Fibroblast of lung (primary cell): ENCODE measurements at regions not wholly inside any gene's neighbourhood (a gene's known extent, or its start where the extent isn't known, plus 50 kb on each side); places are given as distances from the start of the nearest gene placed in this dataset.

Experiments
- DNase-seq, 2 donors: peaks; one replicate each; pipeline versions ENCODE4 v3.0.0 to v3.0.0-alpha.2; 2010; ENCODE audit warnings: low read depth in 2 of 2
- H2AFZ ChIP-seq: 2 replicates; pipeline ENCODE4 v1.5.1; 2012; ENCODE audit warnings: low read length, control low read depth, inconsistent platforms
- H3K27ac ChIP-seq: 2 replicates; pipeline ENCODE4 v1.5.1; 2011; ENCODE audit warnings: low read length, control low read depth; ENCODE audit not compliant: insufficient read depth
- H3K27me3 ChIP-seq: 2 replicates; pipeline ENCODE4 v1.5.1; 2011; ENCODE audit warnings: mild to moderate bottlenecking, low read length; ENCODE audit not compliant: control insufficient read depth, insufficient read depth
- H3K36me3 ChIP-seq: 2 replicates; pipeline ENCODE4 v1.5.1; 2011; ENCODE audit warnings: low read length; ENCODE audit not compliant: control insufficient read depth, insufficient read depth
- H3K4me1 ChIP-seq: 2 replicates; pipeline ENCODE4 v1.5.1; 2011; ENCODE audit warnings: low read length; ENCODE audit not compliant: control insufficient read depth, insufficient read depth; ENCODE audit errors: extremely low read depth
- H3K4me2 ChIP-seq: 2 replicates; pipeline ENCODE4 v1.5.1; 2011; ENCODE audit warnings: low read length, control low read depth; ENCODE audit not compliant: insufficient read depth; ENCODE audit errors: extremely low read depth
- H3K4me3 ChIP-seq, 4 experiments: fragments of 200-600 bp in 1 of 4; sonication (generic) in 1 of 4; replicated peaks in 1 of 4; 2 replicates each; pipeline ENCODE4 v1.5.1; 2011 to 2016; ENCODE audit warnings: low read length in 4 of 4, low read depth in 3 of 4, mild to moderate bottlenecking in 3 of 4, control low read depth in 2 of 4, inconsistent platforms in 1 of 4, mixed read lengths in 1 of 4; ENCODE audit not compliant: insufficient read depth in 1 of 4; ENCODE audit errors: control extremely low read depth in 1 of 4
- H3K79me2 ChIP-seq: 2 replicates; pipeline ENCODE4 v1.5.1; 2012; ENCODE audit warnings: mild to moderate bottlenecking, low read length, inconsistent platforms; ENCODE audit not compliant: control insufficient read depth, insufficient read depth
- H3K9ac ChIP-seq: 2 replicates; pipeline ENCODE4 v1.5.1; 2011; ENCODE audit warnings: mild to moderate bottlenecking, low read length, control low read depth; ENCODE audit not compliant: insufficient read depth
- H3K9me3 ChIP-seq: 2 replicates; pipeline ENCODE4 v1.5.1; 2012; ENCODE audit warnings: low read depth, low read length; ENCODE audit not compliant: control insufficient read depth, insufficient read depth
- H4K20me1 ChIP-seq: 2 replicates; pipeline ENCODE4 v1.5.1; 2011; ENCODE audit warnings: low read length; ENCODE audit not compliant: control insufficient read depth, insufficient read depth; ENCODE audit errors: extremely low read depth
- CTCF ChIP-seq, 2 donors: IDR thresholded peaks in 1 of 2; conservative IDR thresholded peaks in 1 of 2; 1 replicate in 1 of 2; 2 replicates in 1 of 2; pipeline ENCODE4 v1.5.1; 2011 to 2012; ENCODE audit warnings: low read length in 2 of 2, control low read depth in 1 of 2, inconsistent platforms in 1 of 2, low read depth in 1 of 2, mild to moderate bottlenecking in 1 of 2
- EZH2 ChIP-seq: IDR thresholded peaks from 2 replicates; pipeline ENCODE4 v1.5.1; 2012; ENCODE audit warnings: low read length, control low read depth, mild to moderate bottlenecking; ENCODE audit errors: missing control alignments

- H3K4me1 ChIP-seq, result no peaks in the 10 kb centered on the region
- no peak for TF ChIP-seq CTCF (conservative IDR thresholded peaks at IDR 0.05 in 1 of 2, IDR thresholded peaks at IDR 0.05 in 1 of 2; ENCODE audit: low read depth in 1 of 2, low read length in 2 of 2)
- TF ChIP-seq EZH2, result no peak
- H3K4me3 ChIP-seq, result no peak overlapping the region
- H3K9me3 ChIP-seq, result no peaks in the 10 kb centered on the region
- no peaks in the 10 kb centered on the region for H3K27me3 ChIP-seq
- no peaks in the 10 kb centered on the region for H3K36me3 ChIP-seq
- no peaks in the 10 kb centered on the region for H3K79me2 ChIP-seq
- H2AFZ ChIP-seq, result no peak overlapping the region
- no peaks in the 10 kb centered on the region for H4K20me1 ChIP-seq
- no peak for DNase-seq
- no peak overlapping the region for H3K4me2 ChIP-seq
- no peak overlapping the region for H3K27ac ChIP-seq
- no peak overlapping the region for H3K9ac ChIP-seq
Measured at GRCh38 chr7:14054125-14054524, 64.7 kb upstream of the ETV1 start.

- no peaks in the 10 kb centered on the region for H3K79me2 ChIP-seq
- H3K4me1 ChIP-seq, result no peaks in the 10 kb centered on the region
- no peak overlapping the region for H3K27ac ChIP-seq
- no peaks in the 10 kb centered on the region for H4K20me1 ChIP-seq
- H3K4me3 ChIP-seq, result no peak overlapping the region
- H3K9ac ChIP-seq, result no peak overlapping the region
- DNase-seq, result peak in 1 of 2 donors; percentile 2
- H2AFZ ChIP-seq, result no peak overlapping the region
- no peaks in the 10 kb centered on the region for H3K36me3 ChIP-seq
- no peak overlapping the region for H3K4me2 ChIP-seq
- H3K9me3 ChIP-seq, result no peaks in the 10 kb centered on the region
- TF ChIP-seq CTCF (conservative IDR thresholded peaks at IDR 0.05 in 1 of 2, IDR thresholded peaks at IDR 0.05 in 1 of 2; ENCODE audit: low read depth in 1 of 2, low read length in 2 of 2) (no peak), EZH2 (no peak)
- no peaks in the 10 kb centered on the region for H3K27me3 ChIP-seq
Measured at GRCh38 chr7:14048889-14049288, 59.4 kb upstream of the ETV1 start.

GRCh38 chr7:14047709-14048399 is 58.4 kb upstream of the ETV1 start:
- Histone ChIP-seq H3K9me3 (no peaks in the 10 kb centered on the region), H3K4me2 (no peak overlapping the region), H3K9ac (no peak overlapping the region), H3K27ac (no peak overlapping the region), H4K20me1 (no peaks in the 10 kb centered on the region), H3K27me3 (no peaks in the 10 kb centered on the region), H3K4me1 (no peaks in the 10 kb centered on the region), H3K36me3 (no peaks in the 10 kb centered on the region), H3K79me2 (no peaks in the 10 kb centered on the region), H2AFZ (no peak overlapping the region), H3K4me3 (no peak overlapping the region)
- DNase-seq, result no peak
- TF ChIP-seq CTCF (conservative IDR thresholded peaks at IDR 0.05 in 1 of 2, IDR thresholded peaks at IDR 0.05 in 1 of 2; ENCODE audit: low read depth in 1 of 2, low read length in 2 of 2) (no peak), EZH2 (no peak)
